ENCODE measurements at regions not wholly inside any gene's neighbourhood (a gene's known extent, or its start where the extent isn't known, plus 50 kb on each side); places are given as distances from the start of the nearest gene placed in this dataset.

GRCh38 chr6:155915651-155916050 is 460.0 kb upstream of the NOX3 start:
- TF ChIP-seq POLR2AphosphoS5 (IDR thresholded peaks at IDR 0.05) (no peak), CTCF (IDR thresholded peaks at IDR 0.05) (no peak)

Data from prostate gland (tissue), 2 donors.